Limb (tissue), 2 donors: ENCODE measurements at regions not wholly inside any gene's neighbourhood (a gene's known extent, or its start where the extent isn't known, plus 50 kb on each side); places are given as distances from the start of the nearest gene placed in this dataset.
"Not testable (repeated sequence)": the region's sequence is repeated elsewhere in the genome, so short reads cannot be mapped to it uniquely, and the experiment has no call there.

Experiments used
- DNase-seq, 2 donors: peaks; one replicate each; pipeline ENCODE4 v3.0.0-alpha.2; 2016; ENCODE audit errors: extremely low spot score in 2 of 2

- not testable (repeated sequence) for DNase-seq
Measured at GRCh38 chr3:104445252-104445919, 921.3 kb upstream of the ALCAM start.

DNA sequence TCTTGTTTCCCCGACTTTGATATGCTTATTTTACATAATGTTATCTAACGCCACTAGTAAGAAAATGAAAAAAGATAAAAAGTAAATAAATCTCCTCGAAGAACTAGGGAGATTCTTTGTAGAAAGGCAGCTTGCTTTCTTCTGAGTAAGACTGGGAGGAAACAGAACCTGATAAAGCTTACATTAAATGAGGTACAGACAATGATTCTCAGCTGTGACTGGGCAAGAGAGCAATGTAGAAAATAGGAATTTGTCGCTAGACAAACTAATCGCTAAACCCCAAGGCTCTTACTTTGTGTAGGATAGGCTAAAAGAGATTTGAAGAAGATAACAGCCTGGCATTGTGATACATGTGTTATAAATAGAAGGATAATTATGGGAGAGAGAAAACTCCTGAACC lies 919.0 kb upstream of the ALCAM start:
- DNase-seq: no peak

DNA sequence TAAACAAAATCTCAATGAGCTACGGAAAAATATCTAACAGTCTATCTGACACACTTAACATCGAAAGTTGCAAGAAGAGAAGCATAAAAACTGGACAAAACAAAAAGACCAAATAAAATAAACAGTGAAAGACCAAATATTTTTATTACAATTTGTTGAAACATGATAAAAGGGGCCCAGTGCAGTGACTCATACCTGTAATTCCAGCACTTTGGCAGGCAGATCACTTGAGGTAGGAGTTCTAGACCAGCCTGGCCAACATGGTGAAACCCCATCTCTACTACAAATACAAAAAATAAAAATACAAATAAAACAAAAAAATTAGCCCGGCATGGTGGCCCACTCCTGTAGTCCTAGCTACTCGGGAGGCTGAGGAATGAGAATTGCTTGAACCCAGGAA lies 914.0 kb upstream of the ALCAM start:
- DNase-seq: no peak

GRCh38 chr3:104458657-104459056 lies 908.1 kb upstream of the ALCAM start:
- no peak for DNase-seq

DNA sequence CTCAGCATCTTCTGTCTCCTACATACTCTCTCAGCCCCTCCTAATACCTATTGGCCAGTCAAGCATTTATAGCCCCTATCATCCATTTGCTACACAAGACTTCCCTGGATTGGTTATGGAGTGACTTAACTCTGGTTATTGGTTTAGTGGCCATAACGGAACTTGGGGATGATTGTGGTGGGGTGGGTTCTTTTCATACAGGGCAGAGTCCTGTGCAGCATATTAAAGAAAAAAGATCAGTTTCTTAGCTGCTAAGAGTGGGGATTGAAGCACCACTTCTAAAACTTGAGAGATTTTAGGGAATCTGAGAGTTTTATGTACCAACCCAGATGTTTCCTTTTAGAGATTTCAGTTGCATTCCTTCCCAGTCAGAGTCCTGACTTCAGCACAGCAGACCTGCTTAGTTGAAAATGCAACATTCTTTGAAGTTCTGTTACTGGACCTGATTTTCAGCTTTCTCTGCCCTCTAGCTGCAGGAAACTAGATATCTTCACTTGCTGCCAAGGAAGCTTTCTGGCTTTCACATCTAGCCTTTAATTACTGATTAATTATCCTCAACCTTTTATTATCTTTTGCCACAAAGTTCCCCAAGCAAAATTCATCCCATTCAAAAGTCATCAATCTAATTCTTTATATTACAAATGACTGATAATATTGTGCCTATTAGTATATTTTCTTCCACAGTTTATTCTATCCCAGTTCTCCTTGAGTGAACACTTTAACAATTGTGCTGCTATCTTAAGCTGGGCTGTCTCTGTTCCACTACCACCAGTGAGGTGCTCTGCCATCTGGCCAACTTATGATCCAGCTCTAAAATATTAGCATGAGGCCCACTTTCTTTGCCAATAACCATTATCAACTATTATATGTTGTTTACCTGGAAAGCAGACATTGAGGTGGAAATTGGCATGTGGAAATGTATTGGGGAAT lies 906.0 kb upstream of the ALCAM start:
- DNase-seq: peak in 1 of 2 donors; percentile 57

GRCh38 chr3:104461431-104461830 lies 905.3 kb upstream of the ALCAM start:
- no peak for DNase-seq

GRCh38 chr3:104472221-104472620 lies 894.5 kb upstream of the ALCAM start:
- no peak for DNase-seq

- DNase-seq: no peak
Measured at GRCh38 chr3:104474011-104474410, 892.7 kb upstream of the ALCAM start.

- no peak for DNase-seq
Measured at GRCh38 chr3:104503022-104503421, 863.7 kb upstream of the ALCAM start.

- peak in 1 of 2 donors; percentile 15 for DNase-seq
Measured at GRCh38 chr3:104510131-104510849, 856.4 kb upstream of the ALCAM start.

DNA sequence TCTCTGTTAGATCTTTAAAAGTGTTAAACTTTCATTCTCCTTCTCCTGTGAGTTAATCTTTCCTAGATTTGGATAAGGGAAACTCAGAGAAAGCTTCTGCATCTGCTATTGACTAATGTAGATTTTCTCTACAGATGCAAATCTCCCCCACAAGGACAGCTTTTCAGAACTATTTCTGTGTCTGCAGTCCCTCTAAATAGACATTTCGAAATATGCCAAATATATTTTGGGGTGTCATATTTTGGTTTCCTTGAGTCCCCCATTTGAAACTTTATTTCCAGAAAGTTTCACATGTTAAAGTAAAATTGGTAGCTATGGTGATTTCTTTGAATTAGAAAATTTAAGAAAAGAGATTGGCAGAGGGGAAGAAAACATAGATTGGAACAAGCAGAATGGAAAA lies 852.3 kb upstream of the ALCAM start:
- DNase-seq: no peak

GRCh38 chr3:104514776-104515175 lies 851.9 kb upstream of the ALCAM start:
- DNase-seq: no peak

- DNase-seq: no peak
Measured at GRCh38 chr3:104519068-104519467, 847.6 kb upstream of the ALCAM start.

DNA sequence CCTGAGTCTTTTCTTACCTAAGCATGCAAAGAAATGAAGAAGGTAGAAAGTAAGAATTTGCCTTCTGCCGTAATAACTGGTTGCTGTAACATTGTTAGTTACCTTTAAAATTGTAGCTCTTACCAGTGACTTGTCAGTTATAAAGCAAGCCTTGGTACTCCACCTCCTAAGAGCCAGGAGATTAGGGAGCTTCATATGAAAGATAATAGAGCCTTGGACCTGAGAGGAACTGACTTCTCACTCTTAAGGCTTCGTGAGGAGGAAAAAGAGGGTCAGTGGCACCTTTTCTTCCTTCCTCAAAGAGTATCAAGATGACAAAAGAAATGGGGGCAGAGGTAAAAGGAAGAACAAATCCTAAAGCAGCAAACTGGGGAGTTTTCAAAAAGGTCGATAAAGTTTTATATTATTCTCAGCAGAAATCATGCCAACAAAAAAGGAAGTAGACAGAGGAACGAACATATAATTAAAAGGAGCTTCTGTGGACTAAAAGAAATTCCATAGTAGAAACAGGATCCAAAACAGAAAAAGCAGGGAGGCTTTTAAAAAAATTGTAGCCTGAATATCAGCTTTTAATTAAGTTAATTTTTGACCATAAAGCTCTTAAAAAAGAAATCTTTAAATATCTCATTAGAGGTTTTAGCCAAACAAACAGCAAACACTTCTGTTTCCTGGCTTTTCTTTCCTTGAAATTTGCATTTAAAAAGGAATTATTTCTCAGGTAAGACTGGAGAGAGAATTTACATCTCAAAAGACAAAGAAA lies 847.1 kb upstream of the ALCAM start:
- no peak for DNase-seq

- no peak for DNase-seq
Measured at GRCh38 chr3:104520228-104520655, 846.5 kb upstream of the ALCAM start.

DNA sequence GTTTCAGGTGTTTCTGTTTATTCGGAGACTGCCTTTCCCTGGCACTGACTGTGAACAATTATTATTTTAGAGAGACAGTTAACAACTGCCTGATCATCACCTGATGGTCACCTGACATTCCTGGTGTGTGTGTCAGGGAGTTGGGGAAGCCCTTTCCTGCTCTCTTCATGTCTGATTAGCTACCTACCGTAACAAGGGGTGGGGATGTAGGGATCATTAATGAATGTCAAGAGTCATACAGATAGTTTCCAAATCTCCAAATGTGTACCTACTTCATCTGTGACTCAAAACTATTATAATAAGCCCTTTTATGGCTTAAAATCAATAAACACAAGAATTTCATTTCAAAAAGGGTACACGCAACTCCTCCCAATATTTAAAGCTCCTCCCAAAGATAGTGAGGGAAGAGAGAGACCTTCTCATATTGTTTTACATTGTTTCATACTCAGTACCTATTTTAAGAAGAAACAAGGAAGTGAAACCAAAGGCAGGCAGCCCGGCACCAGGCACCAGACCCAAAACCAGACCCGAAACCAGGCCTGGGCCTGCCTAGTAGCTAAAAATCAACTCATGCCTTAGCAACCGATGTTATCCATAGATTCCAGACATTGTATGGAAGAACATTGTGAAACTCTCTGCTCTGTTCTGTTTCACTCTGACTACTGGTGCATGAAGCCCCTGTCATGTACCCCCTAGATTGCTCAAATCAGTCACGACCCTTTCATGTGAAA lies 844.9 kb upstream of the ALCAM start:
- DNase-seq: no peak

DNA sequence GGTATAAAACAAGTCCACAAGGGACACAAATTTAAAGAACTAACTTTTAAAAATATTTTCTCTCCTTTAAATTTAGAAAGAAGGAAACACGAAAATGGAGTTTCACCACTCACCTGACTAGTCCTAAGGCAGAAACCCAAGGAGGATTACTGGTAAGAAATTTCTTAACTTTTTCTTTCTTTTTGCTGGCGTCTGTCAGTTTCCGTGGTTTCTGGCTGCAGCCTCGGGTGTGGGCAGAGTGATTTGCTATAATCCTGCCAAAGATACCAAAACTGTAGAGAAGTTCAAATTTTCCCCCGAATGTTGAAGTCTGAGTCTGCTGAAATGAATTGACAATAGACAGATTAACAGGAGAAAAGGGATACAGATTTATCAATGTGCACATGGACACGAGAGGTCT lies 843.6 kb upstream of the ALCAM start:
- DNase-seq: no peak

DNA sequence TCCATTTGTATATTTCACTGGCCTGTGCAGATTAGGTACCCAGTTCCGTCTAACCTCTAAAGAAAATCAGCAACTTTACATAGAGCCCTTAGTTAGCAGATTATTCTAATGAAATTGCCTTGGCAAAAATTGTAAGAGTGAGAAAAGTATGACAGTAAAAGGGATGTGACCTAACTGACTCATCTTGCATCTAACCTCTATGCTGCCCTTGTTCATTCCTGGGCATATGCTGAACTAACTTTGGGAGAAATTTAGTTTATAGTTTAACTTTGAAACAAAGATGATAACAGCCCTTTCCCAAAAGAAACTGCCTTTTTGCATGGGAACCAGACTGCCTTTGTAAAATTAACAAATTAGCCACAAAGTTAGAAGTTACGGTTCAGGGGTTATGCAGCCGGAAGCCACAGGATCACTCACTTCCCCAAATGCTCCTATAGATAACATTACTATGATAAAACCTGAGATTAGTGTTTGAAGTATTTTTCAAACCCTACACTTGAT lies 839.8 kb upstream of the ALCAM start:
- no peak for DNase-seq

DNA sequence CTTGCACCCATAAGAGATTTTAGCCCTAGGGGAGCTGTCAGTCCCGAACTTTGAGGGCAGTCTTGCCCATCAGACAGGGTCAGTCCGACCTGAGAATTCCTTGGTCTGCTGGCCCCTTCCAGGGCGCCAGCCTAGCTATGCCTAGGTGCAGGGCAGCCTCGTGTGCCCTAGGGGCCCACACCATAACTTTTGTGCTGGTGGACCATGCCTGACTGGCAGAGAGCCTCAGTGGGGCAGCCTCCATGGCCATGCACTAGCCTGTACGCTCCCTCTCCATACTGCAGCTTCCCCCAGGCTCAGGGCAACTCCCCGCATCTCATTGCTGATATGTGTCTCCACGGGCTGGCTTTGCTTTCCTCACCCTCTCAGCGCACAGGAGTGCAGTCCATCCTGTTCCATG lies 835.8 kb upstream of the ALCAM start:
- DNase-seq: no peak

DNA sequence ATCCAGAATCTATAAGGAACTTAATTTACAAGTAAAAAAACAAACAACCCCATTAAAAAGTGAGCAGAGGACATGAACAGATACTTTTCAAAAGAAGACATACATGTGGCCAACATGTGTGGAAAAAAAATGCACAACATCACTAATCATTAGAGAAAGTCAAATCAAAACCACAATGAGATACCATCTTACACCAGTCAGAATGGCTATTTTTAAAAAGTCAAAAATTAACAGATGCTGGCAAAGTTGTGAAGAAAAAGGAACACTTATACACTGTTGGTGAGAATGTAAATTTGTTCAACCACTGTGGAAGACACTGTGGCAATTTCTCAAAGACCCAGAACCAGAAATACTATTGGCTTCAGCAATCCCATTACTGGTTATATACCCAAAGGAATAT lies 830.0 kb upstream of the ALCAM start:
- DNase-seq: no peak

DNA sequence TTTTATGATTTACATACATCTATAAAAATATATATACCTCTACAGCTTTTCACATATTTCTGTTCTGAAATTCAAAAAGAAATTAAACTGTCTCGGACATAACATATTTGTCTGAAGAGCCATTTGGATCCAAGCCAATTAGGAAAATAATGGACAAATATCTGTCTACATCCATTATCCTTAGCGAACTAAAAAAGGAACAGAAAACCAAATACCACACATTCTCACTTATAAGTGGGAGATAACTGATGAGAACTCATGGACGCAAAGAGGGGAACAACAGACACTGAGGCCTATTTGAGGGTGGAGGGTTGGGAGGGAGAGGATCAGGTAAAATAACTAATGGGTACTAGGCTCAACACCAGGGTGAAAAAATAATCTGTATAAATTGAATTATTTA lies 829.4 kb upstream of the ALCAM start:
- no peak for DNase-seq
